ENCODE measurements at regions not wholly inside any gene's neighbourhood (a gene's known extent, or its start where the extent isn't known, plus 50 kb on each side); places are given as distances from the start of the nearest gene placed in this dataset.

DNA sequence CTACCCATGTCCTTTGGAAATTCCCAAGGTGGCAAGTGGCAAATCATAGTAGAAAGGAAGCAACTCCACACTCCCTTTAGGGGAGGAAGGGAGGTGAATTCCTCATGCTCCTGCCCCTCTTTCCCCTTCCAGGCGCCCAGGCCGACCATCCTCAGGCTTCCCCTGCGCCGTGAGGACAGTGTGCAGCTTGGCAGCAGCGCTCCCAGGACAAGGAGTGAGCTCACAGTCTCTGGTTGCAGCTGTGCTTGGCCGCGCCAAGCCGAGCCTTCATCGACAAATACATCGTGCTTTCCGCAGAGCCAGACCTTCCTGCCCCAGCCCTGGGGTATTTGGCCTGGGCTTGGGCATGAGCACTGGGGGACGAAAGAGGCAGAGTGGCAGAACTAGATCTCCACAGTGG, 112.6 kb downstream of the ENGASE start:
- DNase-seq = no peak

DNA sequence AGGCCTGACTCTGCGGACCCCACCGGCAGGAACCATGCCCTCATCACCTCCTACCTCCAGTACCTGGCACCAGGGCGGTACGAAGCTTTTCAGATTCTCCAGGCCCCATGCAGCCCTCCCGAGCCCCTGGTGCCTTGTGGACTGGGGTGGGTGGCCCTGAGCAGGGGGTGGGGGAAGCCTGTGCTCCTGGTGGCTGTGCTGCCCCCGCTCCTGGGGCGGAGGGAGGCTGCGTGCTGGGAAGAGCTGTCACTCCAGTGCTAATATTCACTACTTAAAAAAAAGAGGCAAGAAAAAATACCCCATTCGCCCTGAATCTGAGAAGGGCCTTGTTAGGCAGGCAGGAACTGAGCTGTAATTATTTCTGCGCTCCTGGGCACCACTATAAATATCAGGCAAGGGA, 111.8 kb downstream of the ENGASE start:
- no peak for DNase-seq

DNA sequence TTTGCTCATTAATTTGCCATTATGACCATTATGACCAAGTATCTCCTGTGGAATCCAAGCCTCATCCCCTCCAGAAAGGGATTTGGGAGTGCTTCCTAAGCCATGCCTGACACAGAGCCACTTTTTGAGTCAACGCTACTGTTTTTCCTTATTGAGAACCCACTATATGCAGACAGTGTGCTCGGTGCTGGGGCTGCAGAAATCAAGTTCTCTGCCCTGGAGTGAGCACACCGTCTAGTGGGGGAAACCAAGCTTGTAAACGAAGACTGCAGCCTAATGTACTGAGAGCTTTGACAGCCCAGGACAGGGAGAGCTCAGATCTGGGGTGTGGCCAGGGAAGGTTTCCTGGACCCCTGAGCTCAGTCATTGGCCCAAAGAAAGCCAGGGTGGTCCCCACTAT, 111.0 kb downstream of the ENGASE start:
- no peak for DNase-seq

DNA sequence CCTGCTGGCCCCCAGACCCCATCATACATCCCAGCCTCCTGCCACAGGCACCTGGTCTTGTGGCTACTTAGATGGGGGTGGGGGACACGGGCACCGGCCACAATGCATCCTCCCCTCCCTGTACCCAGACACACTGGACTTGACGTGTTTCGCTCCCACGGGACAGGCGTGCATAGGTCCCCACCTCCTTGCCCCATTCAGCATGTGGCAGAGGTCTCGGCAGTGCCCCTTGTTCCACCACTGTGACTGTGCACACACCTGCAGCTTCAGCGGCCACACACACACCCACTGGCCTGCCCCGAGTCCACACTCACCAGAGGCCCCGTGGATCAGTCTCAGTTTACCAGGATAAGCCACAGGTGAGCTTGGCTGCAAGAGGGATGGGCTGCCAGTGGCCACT, 109.6 kb downstream of the ENGASE start:
- no peak for DNase-seq

DNA sequence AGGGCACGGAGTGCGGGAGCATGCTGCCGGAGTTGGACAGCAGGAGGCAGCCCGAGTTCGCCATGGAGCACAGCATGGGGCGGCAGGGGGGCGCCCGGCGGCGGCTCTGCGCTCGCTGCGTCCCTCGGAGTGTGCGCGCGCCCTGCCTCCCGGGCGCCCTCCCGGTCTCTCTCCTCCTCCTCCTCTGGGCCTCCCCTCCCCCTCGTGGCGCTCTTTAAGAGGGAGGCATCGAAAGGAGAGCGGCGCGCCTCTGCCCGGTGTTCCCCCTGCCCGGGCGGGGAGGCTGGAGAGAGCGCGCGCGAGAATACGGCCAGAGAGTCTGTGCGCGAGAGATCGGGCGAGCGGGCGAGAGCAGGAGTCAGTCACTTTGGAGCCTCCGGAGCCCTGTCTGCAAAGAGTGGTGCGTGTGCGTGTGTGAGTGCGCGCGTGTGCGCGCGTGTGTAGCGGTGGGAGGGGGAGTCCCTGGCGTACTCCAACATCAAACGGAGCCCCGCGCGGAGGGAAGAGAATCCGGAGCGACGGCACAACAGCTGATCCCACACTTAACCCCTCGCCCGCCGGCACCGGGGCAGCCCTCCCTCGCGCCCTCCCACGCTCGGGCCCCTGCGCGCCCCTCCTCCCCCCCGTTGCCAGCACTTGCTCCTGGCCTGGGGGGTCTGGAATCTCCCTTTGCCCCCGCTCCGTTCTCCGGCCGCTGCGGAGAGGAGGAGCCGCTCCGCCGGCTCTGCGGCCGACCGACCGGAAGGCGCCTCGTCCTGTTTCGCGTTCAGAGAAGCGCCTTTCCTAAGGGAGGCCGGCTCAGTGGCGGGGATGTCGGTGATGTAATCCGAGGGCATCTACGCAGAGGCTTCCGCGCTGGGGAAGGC, 108.9 kb downstream of the ENGASE start:
- DNase-seq = no peak

DNA sequence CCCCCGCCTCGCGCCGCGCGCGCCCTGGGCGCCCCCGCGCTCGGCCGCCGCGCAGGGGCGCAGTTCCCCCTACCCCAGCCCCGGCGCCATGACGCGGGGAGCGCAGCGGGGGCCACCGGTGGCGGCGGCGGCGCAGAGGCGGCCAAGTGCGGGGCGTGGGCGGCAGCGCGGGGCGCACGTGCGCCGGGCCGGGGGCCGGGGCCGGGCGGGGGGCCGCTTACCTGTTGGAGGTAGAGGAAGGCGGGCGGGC, 108.3 kb downstream of the ENGASE start:
- DNase-seq = no peak

DNA sequence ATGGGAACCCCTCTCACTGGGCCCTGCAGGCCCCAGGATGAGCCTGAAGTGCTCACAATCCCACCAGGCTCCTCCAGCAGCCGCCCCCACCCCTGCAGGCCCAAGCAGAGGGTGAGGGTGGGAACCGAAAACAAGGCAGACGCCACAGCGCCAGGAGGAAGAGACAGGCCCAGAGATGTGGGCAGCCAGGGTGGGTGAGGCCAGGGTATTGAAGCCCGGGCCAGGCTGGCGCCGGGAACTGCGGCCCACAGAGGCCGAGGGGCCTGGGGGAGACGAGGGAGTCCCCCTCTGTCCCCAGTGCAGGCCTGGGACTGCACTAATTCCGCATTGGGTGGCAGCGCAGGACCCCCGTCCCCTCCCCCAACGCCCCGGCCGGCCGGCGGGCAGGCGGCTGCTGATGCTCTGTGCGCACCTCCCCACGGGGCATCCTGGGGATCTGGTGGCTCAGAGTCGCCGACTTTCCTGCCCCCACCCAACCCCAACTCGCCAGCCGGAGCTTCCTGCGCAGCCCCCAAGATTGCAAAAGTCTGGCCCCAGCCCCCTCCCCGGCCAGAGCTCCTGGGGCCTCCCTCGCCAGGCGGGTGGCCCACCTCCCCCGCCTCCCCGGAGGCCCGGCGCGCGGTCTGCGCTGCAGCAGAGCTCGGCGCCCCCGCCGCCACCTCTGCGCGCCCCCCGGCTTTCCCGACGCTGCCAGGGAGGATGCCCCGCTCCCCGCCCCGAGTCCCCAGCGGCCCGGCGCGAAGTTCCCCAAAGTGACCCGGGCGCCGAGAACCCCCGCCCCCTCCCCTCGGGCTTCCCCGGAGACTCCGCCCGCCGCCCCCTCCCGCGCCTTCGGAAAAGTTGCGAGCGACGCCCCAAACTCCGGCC, 107.8 kb downstream of the ENGASE start:
- DNase-seq = no peak

DNA sequence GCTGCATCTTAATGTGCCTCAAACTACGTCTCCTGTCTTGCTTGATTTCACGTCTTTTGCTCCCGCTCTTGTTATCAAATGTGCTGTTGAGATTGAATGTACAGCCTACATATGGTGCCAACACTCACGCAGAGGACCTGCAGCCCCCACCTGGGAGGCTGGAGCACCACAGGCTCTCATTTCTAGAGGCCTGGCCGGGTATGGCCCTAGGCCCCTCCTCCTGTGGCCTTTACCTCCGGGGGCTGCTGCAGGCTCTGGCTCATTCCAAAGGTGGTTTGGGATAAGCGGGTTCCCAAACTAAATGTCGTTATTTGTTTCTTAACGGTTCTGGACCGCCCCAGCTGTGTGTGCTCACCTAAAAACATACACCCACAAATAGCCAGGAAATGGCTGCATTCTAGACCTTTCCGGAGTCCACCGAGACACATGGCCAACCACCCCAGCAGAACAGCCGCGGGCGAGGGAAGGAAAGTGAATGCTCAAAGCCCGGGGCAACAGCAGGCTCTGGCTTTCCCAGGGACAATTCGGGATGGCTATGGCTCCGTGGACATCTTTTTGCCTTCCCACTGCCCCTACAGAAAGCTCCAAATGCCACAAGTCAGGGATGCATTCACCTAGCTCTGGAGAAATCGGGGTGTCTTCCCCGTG, 105.9 kb downstream of the ENGASE start:
- DNase-seq = no peak

DNA sequence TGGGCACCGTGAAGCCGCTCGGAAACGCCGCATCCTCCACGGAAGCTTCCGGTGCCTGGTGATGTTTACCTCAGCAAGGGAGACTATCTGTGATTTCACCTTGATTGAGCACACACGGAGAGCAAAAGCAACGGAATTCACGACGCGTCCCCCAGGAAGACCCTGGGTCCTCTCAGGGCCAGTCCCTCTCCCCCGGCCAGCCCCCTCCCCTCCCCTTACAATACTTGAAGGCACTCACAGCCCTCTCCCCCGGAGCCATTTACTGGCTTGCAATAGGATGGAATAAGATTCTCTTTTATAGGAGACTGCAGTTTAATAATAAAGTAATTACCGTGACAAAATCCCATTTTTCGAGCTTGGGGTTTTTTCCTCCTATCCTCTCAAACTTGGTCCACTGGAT, 104.7 kb downstream of the ENGASE start:
- DNase-seq = no peak

DNA sequence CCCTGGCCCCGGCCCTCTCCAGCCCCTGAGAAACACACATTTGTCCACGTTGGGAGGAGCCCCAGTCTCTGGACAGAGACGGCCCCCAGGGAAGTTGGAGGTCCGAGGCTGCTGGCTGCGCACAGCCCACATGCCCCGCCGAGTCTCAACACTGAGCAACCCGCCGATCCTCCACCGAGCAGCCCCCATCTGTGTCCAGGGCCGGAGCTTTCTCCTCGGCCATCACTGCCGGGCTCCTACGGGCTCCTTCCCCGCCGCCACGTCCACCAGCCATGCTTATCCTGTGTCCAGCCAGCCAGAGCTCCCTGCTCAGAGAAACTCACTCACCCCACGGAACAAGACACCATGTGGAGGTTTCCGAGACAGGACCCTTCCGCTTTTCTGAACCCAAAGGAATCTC, 103.3 kb downstream of the ENGASE start:
- DNase-seq = no peak

DNA sequence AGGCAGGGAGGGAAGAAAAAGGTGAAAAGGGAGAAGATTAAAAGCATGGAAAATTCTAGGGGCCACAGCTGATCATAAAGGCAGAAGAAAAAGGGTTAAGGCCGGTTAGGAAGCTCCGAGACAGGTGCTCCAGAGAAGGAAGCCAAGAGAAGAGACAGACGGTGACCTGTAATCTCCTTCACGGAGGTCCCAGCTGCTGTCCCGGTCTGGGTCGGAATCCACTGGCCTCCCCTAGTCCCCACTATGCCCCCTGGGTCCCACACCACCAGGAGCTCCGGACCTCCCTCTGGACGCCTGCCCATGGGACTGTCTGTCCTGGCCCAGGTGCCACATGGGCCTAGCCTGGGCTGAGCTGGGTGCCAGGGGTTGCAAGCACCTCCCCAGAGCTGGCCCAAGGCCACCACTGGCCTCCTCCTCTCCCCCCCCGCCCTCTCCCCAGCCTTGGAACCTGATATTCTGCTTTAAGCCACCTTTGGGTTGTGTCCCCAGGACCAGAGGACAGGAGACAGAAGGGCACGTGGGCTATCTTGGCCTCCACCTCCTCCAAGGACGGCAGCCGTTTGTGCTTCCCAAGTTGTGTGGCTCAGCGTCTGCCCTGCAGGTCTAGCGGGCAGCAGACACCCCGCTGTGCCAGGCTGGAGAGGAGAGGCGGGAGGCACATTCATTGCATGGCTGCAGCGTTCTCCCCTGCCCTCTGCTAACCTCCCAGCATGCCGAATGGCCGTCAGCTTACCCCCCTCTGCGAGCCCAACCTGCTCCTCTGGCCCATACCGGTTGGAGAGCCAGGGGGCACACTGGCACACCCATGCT, 102.4 kb downstream of the ENGASE start:
- no peak for DNase-seq

DNA sequence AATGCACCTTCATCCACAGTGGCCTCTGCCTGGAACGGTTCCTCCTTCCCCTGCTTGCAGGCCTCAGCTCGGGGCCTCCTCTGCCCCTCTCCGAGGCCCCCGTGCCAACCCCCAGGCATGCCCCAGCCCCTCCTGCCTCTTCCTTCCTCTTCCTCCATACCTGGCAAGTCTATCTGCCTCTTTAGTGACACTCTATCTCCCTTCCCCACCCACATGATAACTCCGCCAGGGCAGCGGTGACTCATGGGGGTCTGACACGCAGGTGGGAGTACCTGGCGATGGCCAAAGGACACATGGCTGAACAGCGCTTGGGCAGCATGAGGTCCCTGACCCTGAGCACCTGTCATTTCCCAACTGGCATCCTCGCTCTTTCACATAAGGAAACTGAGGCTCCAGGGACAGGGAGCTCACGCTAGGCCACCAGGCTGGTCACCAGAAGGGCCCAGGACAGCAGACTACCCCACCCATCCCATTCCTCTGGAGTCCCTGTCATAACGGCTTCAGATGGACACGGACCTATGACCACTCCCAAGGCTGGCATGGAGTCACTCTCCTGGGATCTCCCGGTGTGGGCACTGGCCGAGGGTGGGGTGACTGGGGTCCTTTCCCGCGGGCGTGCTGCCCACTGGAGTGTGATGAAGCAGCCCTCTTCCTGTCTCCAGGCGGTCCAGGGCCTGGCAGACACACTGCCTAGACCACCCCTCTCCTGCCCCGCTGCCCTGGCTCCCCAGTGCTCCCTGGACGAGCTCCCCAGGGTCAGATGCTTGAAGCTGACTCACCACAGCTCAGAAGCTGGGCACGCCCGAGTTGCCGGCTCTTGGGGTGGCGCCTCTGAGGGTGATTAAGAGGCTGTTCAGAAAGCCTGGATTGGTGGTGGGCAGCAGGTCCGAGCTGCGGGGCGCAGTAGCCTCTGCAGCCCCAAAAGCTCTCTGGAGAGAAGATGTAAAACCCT, 100.6 kb downstream of the ENGASE start:
- DNase-seq = no peak

DNA sequence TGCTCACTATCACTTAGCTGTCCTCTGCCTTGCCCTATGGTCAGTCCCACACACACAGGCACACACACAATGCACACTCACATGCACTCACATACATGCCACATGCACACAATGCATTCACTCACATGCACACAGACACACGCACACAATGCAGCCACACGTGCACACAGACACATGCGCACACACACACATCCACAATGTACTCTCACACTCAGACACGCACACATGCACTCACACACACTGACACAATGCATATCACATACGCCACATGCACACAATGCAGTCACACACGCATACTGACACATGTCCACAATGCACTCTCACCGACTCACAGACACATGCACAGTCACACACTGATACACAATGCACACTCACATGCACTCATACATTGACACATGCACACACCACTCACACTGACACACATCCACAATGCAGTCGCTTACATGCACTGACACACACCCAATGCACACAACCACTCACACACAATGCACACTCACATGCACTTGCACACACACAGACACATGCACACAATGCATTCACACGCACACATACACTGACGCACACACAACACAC, 99.7 kb downstream of the ENGASE start:
- no peak for DNase-seq

DNA sequence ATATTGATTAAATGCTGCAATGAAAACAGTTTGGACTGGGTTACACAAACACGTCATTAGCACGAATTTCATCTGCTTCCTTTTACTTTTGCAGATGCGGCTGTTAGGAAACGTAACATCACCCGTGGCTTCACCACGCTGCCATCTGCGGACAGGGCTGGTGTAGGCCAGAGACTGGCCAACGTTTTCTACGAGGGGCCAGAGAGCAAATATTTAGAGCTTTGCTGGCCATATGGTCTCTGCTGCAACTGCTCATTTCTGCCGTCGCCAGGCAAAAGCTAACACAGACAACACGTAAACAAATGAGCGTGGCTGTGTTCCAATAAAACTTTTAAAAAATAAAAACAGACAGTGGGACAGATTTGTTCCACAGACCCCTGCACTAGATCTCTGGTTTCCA, 96.6 kb downstream of the ENGASE start:
- DNase-seq = no peak

DNA sequence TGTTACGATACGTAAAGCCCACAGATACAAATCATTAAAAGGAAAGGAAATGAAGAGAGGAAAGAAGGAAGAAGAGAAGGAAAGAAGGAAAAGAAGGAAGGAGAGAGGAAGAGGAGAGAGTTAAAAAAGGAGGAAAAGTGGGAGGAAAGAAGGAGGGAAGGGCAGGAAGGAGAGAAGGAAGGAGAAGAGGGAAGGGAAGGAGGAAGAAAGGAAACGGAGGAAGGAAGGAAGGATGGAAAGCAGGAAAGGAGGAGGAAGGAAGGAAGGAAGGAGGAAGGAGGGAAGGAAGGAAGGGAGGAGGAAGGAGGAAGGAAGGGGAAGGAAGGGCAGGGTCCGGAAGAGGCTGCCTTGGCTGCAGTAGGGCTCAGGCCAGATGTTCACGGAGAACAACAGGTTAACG, 95.2 kb downstream of the ENGASE start:
- DNase-seq = no peak

DNA sequence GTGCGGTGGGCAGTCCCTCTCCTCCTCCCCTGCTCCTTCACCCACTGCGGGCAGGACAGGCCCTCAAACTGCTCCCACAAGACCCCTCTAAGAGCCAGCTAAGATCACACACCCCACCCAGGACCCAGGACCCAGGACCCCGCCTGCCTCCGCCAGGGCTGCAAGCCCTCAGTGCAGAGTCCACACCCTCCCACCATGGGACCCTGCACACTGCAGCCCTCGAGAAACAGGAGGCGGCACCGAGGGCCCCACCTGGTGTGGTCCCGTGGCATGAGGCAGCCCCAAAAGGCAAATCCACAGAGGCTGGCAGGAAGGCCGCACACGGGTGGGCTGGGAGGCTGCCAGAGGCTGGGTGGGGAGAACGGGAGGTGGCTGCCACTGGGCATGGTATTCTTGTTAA, 94.7 kb downstream of the ENGASE start:
- DNase-seq = no peak

DNA sequence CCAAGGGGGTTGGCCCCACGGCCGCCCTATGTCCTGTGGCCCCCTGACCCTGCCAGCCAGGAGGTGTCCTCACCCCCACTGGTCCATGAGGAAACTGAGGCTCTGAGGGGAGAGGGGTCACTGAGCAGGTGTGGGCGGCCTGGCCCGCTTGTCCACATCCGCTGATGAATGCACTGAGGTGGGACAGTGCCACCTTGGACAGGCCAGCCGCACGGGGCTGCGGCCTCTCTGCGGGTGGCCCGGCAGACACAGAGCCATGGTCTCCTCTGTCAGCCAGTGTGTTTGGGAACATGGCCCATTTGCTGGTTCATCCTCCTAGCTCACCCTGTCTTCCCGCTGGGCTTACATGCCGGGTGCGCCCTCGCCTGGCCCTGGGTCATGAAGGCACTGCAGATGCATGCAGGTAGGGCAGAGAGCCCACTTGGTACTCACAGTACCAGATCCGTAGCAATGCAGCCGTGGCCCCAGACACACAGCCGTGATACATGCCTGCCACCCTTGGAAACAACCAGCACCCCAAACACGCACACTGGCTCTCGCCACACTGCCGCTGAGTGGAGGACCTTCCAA, 93.9 kb downstream of the ENGASE start:
- DNase-seq = no peak

DNA sequence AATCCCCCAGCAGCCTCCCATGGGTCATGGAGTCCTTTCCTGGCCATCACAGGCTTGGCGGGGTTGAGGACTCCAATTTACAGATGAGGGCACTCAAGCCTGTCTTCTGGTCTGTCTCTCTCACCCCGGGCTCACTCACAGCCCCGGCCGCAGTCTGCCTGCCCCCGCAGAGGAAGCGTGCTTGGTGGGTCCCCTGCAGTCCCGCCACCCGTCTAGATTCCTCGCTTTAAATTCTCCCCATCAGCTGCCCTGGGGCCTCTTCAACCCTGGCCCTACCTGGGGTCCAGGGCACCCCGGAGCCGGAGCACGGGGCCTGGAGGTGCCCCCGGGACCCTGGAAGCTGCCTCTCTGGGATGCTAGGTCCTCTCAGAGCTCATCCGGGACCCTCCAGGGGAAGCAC, 92.9 kb downstream of the ENGASE start:
- no peak for DNase-seq

DNA sequence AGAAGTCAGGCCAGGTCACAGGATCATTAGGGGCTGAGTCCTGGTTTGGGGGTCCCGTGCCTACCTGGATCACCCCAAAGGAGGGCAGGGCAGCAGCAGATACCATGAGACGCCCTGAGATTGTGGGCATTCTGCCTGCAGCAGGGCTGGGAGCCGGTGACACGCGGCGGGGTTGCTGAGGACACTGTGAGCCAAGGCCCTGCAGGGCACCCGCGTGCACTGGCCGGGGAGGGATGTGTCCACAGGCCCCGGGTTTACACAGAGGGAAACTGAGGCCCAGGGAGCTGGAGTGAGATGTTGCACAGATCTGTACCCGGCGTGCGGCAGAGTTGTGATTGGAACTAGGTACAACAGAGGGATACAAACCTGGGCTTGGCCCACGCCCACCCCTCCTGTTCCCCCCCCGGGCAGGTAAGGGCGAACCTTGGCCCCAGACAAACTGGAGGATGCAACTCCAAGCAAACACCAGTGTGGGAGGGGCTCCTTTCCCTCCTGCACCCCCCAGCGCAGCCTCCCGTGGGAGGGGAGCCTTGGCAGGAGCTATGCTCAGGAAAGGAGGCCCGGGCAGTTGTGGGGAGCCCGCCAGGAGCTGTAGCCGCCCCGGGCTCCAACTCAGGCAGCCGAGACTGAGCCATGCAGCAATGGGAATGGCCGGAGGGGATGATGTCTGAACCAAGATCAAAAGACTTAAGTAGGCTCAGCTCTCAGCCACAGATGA, 91.3 kb downstream of the ENGASE start:
- no peak for DNase-seq

DNA sequence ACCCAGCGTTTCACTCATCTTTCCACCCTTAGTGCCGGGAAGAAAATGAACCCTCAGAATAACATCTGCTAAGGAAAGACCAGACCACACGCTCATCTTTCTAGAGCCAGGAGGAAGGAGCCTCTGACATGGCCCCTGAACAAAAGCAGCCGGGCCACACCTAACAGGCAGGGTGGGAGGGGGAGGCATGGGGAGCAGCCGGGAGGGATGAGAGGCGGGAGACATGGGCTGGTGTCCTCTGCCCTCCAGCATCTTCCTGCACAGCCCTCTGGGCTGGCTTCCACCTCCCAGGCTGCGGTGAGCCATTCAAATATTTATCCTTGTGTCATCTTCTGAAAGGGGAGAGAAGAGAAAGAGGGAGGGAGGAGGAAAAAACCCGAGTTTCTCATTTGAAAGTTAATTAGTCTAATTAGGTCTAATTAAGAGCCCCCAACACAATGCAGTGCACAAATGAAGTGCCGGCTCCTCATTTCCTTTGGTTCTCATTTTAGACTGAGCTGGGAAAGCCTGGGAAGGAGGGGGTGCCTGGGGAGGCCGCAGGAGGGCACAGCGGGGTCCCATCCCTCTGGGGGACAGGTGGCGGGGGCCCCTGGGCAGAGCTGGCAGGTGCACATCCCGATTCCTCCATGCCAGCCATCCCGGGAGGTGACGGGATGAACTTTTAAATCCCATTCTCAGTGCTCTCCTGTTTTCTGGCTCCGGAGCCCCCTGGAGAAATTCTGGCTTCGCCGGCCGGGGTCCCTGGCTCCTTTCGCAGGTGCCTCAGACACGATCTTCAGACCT, 90.5 kb downstream of the ENGASE start:
- DNase-seq = no peak
